Small intestine (tissue), 7 donors: ENCODE measurements at regions not wholly inside any gene's neighbourhood (a gene's known extent, or its start where the extent isn't known, plus 50 kb on each side); places are given as distances from the start of the nearest gene placed in this dataset.
A peak's percentile ranks its signal among the peaks of the same experiment; 100 is the strongest.

ENCODE experiments used
- DNase-seq, 2 donors: peaks; one replicate each; pipeline versions ENCODE4 v3.0.0 to v3.0.0-alpha.2; 2013
- FAIRE-seq: peaks from 2 replicates; lab custom pipeline; 2012; peaks lifted over from hg19 to GRCh38; lab: Jason Lieb, UNC
- H3K27ac ChIP-seq, 3 donors: one replicate each; pipeline ENCODE4 v1.5.1; 2013; ENCODE audit warnings: low read length in 2 of 3, mild to moderate bottlenecking in 2 of 3, control low read depth in 1 of 3, inconsistent platforms in 1 of 3, low read depth in 1 of 3, moderate library complexity in 1 of 3
- H3K27me3 ChIP-seq, 3 donors: one replicate each; pipeline ENCODE4 v1.6.1; 2013; ENCODE audit warnings: low read length in 3 of 3, inconsistent platforms in 1 of 3; ENCODE audit not compliant: control insufficient read depth in 3 of 3, insufficient read depth in 3 of 3
- H3K36me3 ChIP-seq, 3 donors: one replicate each; pipeline ENCODE4 v1.6.1; 2013; ENCODE audit warnings: low read length in 3 of 3, inconsistent platforms in 1 of 3, low read depth in 1 of 3, mild to moderate bottlenecking in 1 of 3, moderate library complexity in 1 of 3; ENCODE audit not compliant: control insufficient read depth in 3 of 3, insufficient read depth in 2 of 3
- H3K4me1 ChIP-seq, 3 donors: one replicate each; pipeline ENCODE4 v1.6.1; 2013; ENCODE audit warnings: low read length in 2 of 3, inconsistent platforms in 1 of 3, low read depth in 1 of 3, mild to moderate bottlenecking in 1 of 3, moderate library complexity in 1 of 3; ENCODE audit not compliant: control insufficient read depth in 3 of 3, insufficient read depth in 2 of 3
- H3K4me3 ChIP-seq, 3 donors: one replicate each; pipeline ENCODE4 v1.5.1; 2013; ENCODE audit warnings: low read length in 3 of 3, control low read depth in 1 of 3, inconsistent platforms in 1 of 3, low read depth in 1 of 3, mild to moderate bottlenecking in 1 of 3, moderate library complexity in 1 of 3
- H3K9me3 ChIP-seq, 2 donors: one replicate each; pipeline ENCODE4 v1.6.1; 2013; ENCODE audit warnings: low read depth in 1 of 2, low read length in 1 of 2; ENCODE audit not compliant: control insufficient read depth in 2 of 2, insufficient read depth in 1 of 2
- WGBS, 3 donors: extraction: QIAGEN DNeasy Blood & Tissue Kit; methylation state at CpG; one replicate each; pipeline ENCODE4 v1.1.7; 2013; 5-methylcytosine and 5-hydroxymethylcytosine counted together
- donor health status: healthy with polysubstance abuse.
- donor health status: control.
- donor health status: control.
- donor health status: Bipolar disorder and iron deficiency.
- donor health status: healthy.

DNA sequence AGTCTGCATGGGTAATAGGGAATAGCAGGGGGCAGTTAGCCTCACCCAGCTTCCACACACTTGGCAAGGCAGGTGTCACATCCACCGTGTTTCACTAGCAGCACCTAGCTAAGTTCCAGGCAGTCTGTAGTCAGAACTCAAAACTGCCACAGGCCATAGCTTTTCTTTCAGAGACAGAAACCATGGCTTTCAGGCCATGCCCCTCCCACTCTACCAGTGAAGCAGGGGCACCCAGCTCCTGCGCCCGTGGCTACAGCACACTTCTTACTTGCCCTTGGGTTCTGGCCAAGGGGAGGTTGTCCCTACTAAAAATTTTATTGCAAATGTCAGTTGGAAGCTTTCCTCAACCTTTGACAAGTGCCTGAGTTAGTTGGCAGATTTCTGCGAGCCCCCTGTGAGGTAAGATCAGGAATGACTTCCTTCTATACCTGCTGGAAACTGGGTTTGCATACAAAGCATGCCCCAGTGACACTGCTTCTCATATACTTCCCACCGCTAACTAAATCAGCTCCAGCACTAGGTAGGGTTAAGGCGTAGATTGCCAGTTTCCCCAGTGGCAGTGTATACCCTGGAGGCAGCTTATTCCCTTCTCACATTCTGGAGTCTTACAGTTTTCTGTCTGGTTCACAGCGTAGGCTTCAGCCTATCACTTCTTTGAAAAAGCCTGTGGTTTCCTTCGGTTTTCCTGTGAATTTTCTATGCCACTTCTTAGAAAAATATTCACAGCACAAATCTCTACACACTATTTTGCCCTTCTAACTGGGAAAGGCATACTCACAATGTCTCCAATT lies 139.0 kb upstream of the LUZP2 start:
- Histone ChIP-seq H3K4me1 (no peaks in the 10 kb centered on the region), H3K27me3 (no peaks in the 10 kb centered on the region), H3K36me3 (no peaks in the 10 kb centered on the region), H3K27ac (no peak overlapping the region), H3K4me3 (no peak overlapping the region), H3K9me3 (peaks cover 0 to 4% of the 10 kb centered on the region in 2 donors)
- FAIRE-seq (no peak), DNase-seq (no peak)
- 63 to 67% (median 65%) methylated on average over 8 of the region's 8 CpGs for WGBS, 3 donors

DNA sequence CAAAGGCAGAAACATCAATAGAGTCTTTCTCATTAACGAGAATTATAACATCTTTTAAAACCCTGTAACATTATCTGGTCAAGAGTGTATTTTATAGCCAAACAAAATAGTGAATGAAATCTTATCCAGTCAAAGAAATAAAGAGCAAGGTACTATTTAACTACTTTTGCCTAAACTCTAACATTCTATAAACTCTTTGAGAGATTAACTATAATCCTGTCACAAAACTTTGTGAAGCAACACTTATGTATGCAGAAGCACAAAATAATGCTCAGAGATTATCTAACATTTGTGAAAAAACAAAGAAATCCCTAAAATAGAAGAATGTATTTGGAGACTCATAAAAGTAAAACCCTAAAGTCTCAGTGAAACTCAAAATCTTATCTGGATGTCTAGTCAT lies 124.4 kb upstream of the LUZP2 start:
- H3K9me3 ChIP-seq, result no peaks in the 10 kb centered on the region
- H3K27me3 ChIP-seq, result no peaks in the 10 kb centered on the region
- DNase-seq, result no peak
- no peaks in the 10 kb centered on the region for H3K36me3 ChIP-seq
- no peak overlapping the region for H3K27ac ChIP-seq
- H3K4me3 ChIP-seq, result no peak overlapping the region
- FAIRE-seq, result no peak
- H3K4me1 ChIP-seq, result no peaks in the 10 kb centered on the region
- 34 to 61% (median 42%) methylated on average over 1 of the region's 1 CpG for WGBS, 3 donors

DNA sequence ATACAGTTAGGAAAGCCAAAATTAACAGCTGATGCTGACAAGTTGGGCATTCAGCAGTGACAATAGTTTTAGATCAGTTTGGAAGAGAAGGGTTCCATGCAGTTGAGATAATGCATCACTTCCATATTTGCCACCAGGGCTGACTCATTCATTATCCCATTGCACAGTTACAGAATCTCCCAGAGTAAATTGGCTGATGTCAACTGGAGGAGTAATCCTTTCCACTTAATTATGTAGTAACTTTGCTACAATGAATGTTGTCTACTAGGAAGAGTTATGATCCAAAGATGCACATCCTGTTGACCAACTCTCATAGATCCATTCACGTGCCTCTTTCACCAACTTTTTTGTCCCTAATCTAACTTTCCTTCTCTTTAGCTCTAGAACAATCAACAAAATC lies 123.3 kb upstream of the LUZP2 start:
- H3K27ac ChIP-seq, result no peak overlapping the region
- H3K9me3 ChIP-seq, result no peaks in the 10 kb centered on the region
- no peaks in the 10 kb centered on the region for H3K36me3 ChIP-seq
- H3K4me3 ChIP-seq, result no peak overlapping the region
- 57 to 82% (median 68%) methylated on average over 1 of the region's 1 CpG for WGBS, 3 donors
- DNase-seq, result no peak
- no peaks in the 10 kb centered on the region for H3K27me3 ChIP-seq
- no peaks in the 10 kb centered on the region for H3K4me1 ChIP-seq
- no peak for FAIRE-seq

- DNase-seq (no peak), FAIRE-seq (no peak)
- 43 to 67% (median 50%) methylated on average over 1 of the region's 1 CpG for WGBS, 3 donors
- H3K27ac ChIP-seq, result no peak overlapping the region
- no peak overlapping the region for H3K4me3 ChIP-seq
- no peaks in the 10 kb centered on the region for H3K9me3 ChIP-seq
- no peaks in the 10 kb centered on the region for H3K27me3 ChIP-seq
- H3K4me1 ChIP-seq, result no peaks in the 10 kb centered on the region
- no peaks in the 10 kb centered on the region for H3K36me3 ChIP-seq
Measured at GRCh38 chr11:24375351-24375750, 121.5 kb upstream of the LUZP2 start.

GRCh38 chr11:24375931-24376330 lies 120.9 kb upstream of the LUZP2 start:
- Histone ChIP-seq H3K4me1 (no peaks in the 10 kb centered on the region), H3K36me3 (no peaks in the 10 kb centered on the region), H3K4me3 (no peak overlapping the region), H3K9me3 (no peaks in the 10 kb centered on the region), H3K27me3 (no peaks in the 10 kb centered on the region), H3K27ac (no peak overlapping the region)
- 74 to 85% (median 79%) methylated on average over 3 of the region's 3 CpGs for WGBS, 3 donors
- no peak for DNase-seq
- FAIRE-seq, result no peak

DNA sequence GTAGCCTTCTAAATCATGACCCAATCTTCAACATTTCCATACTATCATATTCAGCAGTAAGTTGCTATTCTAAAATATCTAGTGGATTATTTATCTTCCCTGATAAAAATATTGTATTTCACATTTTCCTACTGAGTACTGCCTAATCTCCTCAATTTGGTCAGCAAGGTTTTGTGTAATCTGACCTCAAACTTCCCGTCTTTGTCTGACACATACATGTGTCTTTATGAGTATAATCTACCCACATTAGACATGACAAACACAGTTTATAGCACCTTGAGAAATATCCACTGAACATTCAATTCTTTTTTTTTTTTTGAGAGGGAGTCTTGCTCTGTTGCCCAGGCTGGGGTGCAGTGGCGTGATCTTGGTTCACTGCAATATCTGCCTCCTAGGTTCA lies 113.7 kb upstream of the LUZP2 start:
- DNase-seq (no peak), FAIRE-seq (no peak)
- H3K4me3 ChIP-seq, result no peak overlapping the region
- 67 to 83% (median 74%) methylated on average over 2 of the region's 2 CpGs for whole genome bisulfite sequencing, 3 donors
- H3K27me3 ChIP-seq, result no peaks in the 10 kb centered on the region
- no peaks in the 10 kb centered on the region for H3K9me3 ChIP-seq
- no peaks in the 10 kb centered on the region for H3K4me1 ChIP-seq
- H3K27ac ChIP-seq, result no peak overlapping the region
- no peaks in the 10 kb centered on the region for H3K36me3 ChIP-seq

DNA sequence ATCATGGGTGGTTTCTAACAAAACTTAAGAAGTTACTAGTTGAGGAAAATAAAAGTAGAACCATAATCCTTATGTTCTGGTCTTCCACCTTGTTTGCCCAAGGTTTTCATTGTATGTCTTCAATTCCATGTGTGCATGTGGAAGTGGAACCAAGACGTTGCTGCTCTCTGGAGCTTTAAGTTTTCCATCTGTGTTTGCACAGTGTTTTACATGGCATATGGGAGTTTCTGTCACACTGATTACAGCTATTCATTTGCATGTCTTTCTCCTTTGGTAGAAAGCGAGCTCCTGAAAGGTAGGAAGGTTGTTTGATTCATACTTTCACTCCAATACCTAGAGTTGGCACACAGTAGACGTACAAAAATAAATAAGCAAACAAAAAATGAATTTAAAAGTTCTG lies 112.6 kb upstream of the LUZP2 start:
- 22 to 46% (median 40%) methylated on average over 3 of the region's 3 CpGs for WGBS, 3 donors
- FAIRE-seq (no peak), DNase-seq (no peak)
- Histone ChIP-seq H3K27ac (no peak overlapping the region), H3K36me3 (no peaks in the 10 kb centered on the region), H3K4me1 (no peaks in the 10 kb centered on the region), H3K4me3 (no peak overlapping the region), H3K27me3 (no peaks in the 10 kb centered on the region), H3K9me3 (no peaks in the 10 kb centered on the region)

GRCh38 chr11:24386546-24387397 lies 110.1 kb upstream of the LUZP2 start:
- Histone ChIP-seq H3K27ac (no peak overlapping the region), H3K9me3 (no peaks in the 10 kb centered on the region), H3K36me3 (no peaks in the 10 kb centered on the region), H3K4me1 (no peaks in the 10 kb centered on the region), H3K4me3 (no peak overlapping the region), H3K27me3 (no peaks in the 10 kb centered on the region)
- no peak for FAIRE-seq
- DNase-seq, result peak; percentile 4 to 13
- WGBS, 3 donors, result 54 to 61% (median 56%) methylated on average over 6 of the region's 6 CpGs
